Endothelial cell of umbilical vein (primary cell): ENCODE measurements at regions not wholly inside any gene's neighbourhood (a gene's known extent, or its start where the extent isn't known, plus 50 kb on each side); places are given as distances from the start of the nearest gene placed in this dataset.

ENCODE experiments used
- BruUV-seq: library from RNA; stranded (reverse); fragments of 400-500 nt; replicated peaks from 2 replicates; lab custom pipeline; 2021; lab: Mats Ljungman, UMichigan
- CTCF ChIA-PET: fragments of 300-600, 350-600 bp; sonication (Branson Sonifier 250); formaldehyde crosslinking; loops from one replicate; lab custom pipeline; 2021; ENCODE audit warnings: antibody characterized with exemption, inconsistent platforms; lab: Charles Lee
- POLR2A ChIA-PET: fragments of 300-600, 350-600 bp; sonication (Branson Sonifier 250); formaldehyde crosslinking; loops from one replicate; lab custom pipeline; 2021; ENCODE audit warnings: antibody characterized with exemption, inconsistent platforms; lab: Charles Lee
- DNase-seq: peaks from one replicate; pipeline ENCODE4 v3.0.0-alpha.2; 2011; ENCODE audit warnings: low read depth, low spot score
- FAIRE-seq: peaks from 2 replicates; lab custom pipeline; 2011; peaks lifted over from hg19 to GRCh38; lab: Jason Lieb, UNC
- H2AFZ ChIP-seq: 2 replicates; pipeline ENCODE4 v1.6.0; 2012; ENCODE audit warnings: low read depth, low read length, control low read depth, inconsistent platforms
- H3K27ac ChIP-seq: 2 replicates; pipeline ENCODE4 v1.5.1; 2011; ENCODE audit warnings: low read depth, mild to moderate bottlenecking, control low read depth, low read length, moderate library complexity; ENCODE audit not compliant: insufficient read depth
- H3K27me3 ChIP-seq, 2 experiments: 2 replicates each; pipeline versions ENCODE4 v1.6.0 to v1.6.1; 2011; ENCODE audit warnings: low read length in 2 of 2, mixed read lengths in 1 of 2; ENCODE audit not compliant: control insufficient read depth in 2 of 2, insufficient read depth in 2 of 2
- H3K36me3 ChIP-seq, 2 experiments: 2 replicates in 1 of 2; 3 replicates in 1 of 2; pipeline ENCODE4 v1.5.1; 2011; ENCODE audit warnings: low read length in 2 of 2, mild to moderate bottlenecking in 1 of 2, moderate library complexity in 1 of 2; ENCODE audit not compliant: control insufficient read depth in 2 of 2, insufficient read depth in 2 of 2; ENCODE audit errors: extremely low read depth in 1 of 2
- H3K4me1 ChIP-seq: 3 replicates; pipeline ENCODE4 v1.5.1; 2011; ENCODE audit warnings: mild to moderate bottlenecking, low read length; ENCODE audit not compliant: control insufficient read depth, insufficient read depth; ENCODE audit errors: extremely low read depth
- H3K4me2 ChIP-seq: 2 replicates; pipeline ENCODE4 v1.6.1; 2011; ENCODE audit warnings: low read length, control low read depth, mixed read lengths; ENCODE audit not compliant: insufficient read depth
- H3K4me3 ChIP-seq, 3 experiments: fragments of 200-600 bp in 1 of 3; sonication (generic), shearing (Covaris generic) in 1 of 3; replicated peaks in 1 of 3; 2 replicates each; pipeline ENCODE4 v1.5.1; 2011 to 2016; ENCODE audit warnings: control low read depth in 3 of 3, low read length in 3 of 3, mild to moderate bottlenecking in 2 of 3, inconsistent platforms in 1 of 3, low read depth in 1 of 3, moderate library complexity in 1 of 3; ENCODE audit not compliant: insufficient read depth in 1 of 3
- H3K79me2 ChIP-seq: 2 replicates; pipeline ENCODE4 v1.6.0; 2012; ENCODE audit warnings: low read length, inconsistent platforms; ENCODE audit not compliant: control insufficient read depth, insufficient read depth
- H3K9ac ChIP-seq: replicated peaks from 2 replicates; pipeline ENCODE3; 2011; ENCODE audit warnings: low read length, control low read depth; ENCODE audit not compliant: insufficient read depth; ENCODE audit errors: extremely low read depth
- H3K9me1 ChIP-seq: replicated peaks from 3 replicates; pipeline ENCODE4 v1.6.0; 2011; ENCODE audit warnings: mild to moderate bottlenecking, low read length; ENCODE audit not compliant: control insufficient read depth, insufficient read depth; ENCODE audit errors: extremely low read depth
- H3K9me3 ChIP-seq: replicated peaks from 2 replicates; pipeline ENCODE4 v1.5.1; 2012; ENCODE audit warnings: low read length, inconsistent platforms; ENCODE audit not compliant: control insufficient read depth, insufficient read depth
- H4K20me1 ChIP-seq: replicated peaks from 2 replicates; pipeline ENCODE3; 2011; ENCODE audit warnings: mild to moderate bottlenecking, low read length; ENCODE audit not compliant: control insufficient read depth, insufficient read depth; ENCODE audit errors: extremely low read depth
- EZH2 ChIP-seq: IDR thresholded peaks from 2 replicates; pipeline ENCODE4 v1.6.1; 2012; ENCODE audit warnings: borderline replicate concordance, low read depth, mild to moderate bottlenecking, moderate library complexity, low read length, inconsistent platforms; ENCODE audit not compliant: severe bottlenecking
- FOS ChIP-seq: IDR thresholded peaks from 2 replicates; pipeline ENCODE4 v1.6.1; 2011; ENCODE audit warnings: mild to moderate bottlenecking, low read length, moderate library complexity, borderline replicate concordance; ENCODE audit not compliant: insufficient read depth
- GATA2 ChIP-seq: IDR thresholded peaks from 2 replicates; pipeline ENCODE4 v1.7.0; 2011; ENCODE audit warnings: low read depth, mild to moderate bottlenecking, moderate library complexity, mixed read lengths, low read length; ENCODE audit not compliant: insufficient read length, insufficient read depth
- JUN ChIP-seq: IDR thresholded peaks from 2 replicates; pipeline ENCODE4 v1.6.1; 2011; ENCODE audit warnings: borderline replicate concordance, low read depth; ENCODE audit not compliant: insufficient read length, insufficient read depth
- MYC ChIP-seq: IDR thresholded peaks from one replicate; pipeline ENCODE4 v1.6.1; 2011; ENCODE audit warnings: mild to moderate bottlenecking, low read depth, low read length
- POLR2A ChIP-seq: IDR thresholded peaks from 2 replicates; pipeline ENCODE4 v1.6.1; 2012; ENCODE audit warnings: low read depth, mild to moderate bottlenecking, control low read depth, low read length
- POLR2AphosphoS5 ChIP-seq: IDR thresholded peaks from 2 replicates; pipeline ENCODE4 v1.6.1; 2012; ENCODE audit warnings: low read depth, mild to moderate bottlenecking, control low read depth, low read length, moderate library complexity; ENCODE audit not compliant: insufficient read depth
- dilution Hi-C: fragments of 300-500 bp; cut with MboI; formaldehyde crosslinking; loops from one replicate; pipeline ENCODE4 v1.15.0; 2019; ENCODE audit warnings: low sequenced_read_pairs; ENCODE audit not compliant: extremely low pct_ligation_motif_present
- intact Hi-C: fragments of 100-400 bp; cut with micrococcal nuclease; formaldehyde crosslinking; loops from one replicate; pipeline ENCODE4 v1.10.0; 2022
- TF ChIP-seq, protein P1 (sequence below), 2 donors: IDR thresholded peaks; 1 replicate in 1 of 2; 2 replicates in 1 of 2; pipeline ENCODE4 v1.5.1; 2011; ENCODE audit warnings: low read length in 2 of 2, mild to moderate bottlenecking in 2 of 2, moderate library complexity in 2 of 2, control low read depth in 1 of 2, inconsistent platforms in 1 of 2, low read depth in 1 of 2; ENCODE audit not compliant: insufficient read depth in 1 of 2; ENCODE audit errors: extremely low read depth in 1 of 2
- TF ChIP-seq, protein P2 (sequence below): IDR thresholded peaks from 2 replicates; pipeline ENCODE4 v1.6.1; 2011; ENCODE audit not compliant: insufficient read depth, insufficient read length

DNA sequence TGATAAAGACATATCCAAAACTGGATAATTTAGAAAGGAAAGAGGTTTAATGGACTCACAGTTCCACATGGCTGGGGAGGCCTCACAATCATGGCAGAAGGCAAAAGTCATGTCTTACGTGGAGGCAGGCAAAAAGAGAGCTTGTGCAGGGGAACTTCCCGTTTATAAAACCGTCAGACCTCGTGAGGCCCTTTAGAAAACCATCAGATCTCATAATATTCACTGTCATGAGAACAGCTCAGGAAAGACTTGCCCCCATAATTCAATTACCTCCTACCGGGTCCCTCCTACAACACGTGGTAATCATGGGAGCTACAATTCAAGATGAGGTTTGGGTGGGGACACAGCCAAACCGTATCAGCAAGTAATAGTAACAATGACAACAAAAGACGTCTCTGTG is 88.2 kb upstream of the SLC25A33 start:
- dilution Hi-C loops, result no loop called here

More for the DNA sequence above, 88.2 kb upstream of the SLC25A33 start:
- FAIRE-seq, result no peak
- no peak for DNase-seq
- H2AFZ ChIP-seq, result no peak overlapping the region
- no peaks in the 10 kb centered on the region for H3K27me3 ChIP-seq
- H3K9me3 ChIP-seq, result no peaks in the 10 kb centered on the region
- TF ChIP-seq, protein P1, sequence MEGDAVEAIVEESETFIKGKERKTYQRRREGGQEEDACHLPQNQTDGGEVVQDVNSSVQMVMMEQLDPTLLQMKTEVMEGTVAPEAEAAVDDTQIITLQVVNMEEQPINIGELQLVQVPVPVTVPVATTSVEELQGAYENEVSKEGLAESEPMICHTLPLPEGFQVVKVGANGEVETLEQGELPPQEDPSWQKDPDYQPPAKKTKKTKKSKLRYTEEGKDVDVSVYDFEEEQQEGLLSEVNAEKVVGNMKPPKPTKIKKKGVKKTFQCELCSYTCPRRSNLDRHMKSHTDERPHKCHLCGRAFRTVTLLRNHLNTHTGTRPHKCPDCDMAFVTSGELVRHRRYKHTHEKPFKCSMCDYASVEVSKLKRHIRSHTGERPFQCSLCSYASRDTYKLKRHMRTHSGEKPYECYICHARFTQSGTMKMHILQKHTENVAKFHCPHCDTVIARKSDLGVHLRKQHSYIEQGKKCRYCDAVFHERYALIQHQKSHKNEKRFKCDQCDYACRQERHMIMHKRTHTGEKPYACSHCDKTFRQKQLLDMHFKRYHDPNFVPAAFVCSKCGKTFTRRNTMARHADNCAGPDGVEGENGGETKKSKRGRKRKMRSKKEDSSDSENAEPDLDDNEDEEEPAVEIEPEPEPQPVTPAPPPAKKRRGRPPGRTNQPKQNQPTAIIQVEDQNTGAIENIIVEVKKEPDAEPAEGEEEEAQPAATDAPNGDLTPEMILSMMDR (IDR thresholded peaks at IDR 0.05; ENCODE audit: extremely low read depth in 1 of 2, insufficient read depth in 1 of 2, low read depth in 1 of 2, low read length in 2 of 2), result no peak
- TF ChIP-seq GATA2 (no peak), FOS (no peak), EZH2 (no peak), JUN (no peak), POLR2AphosphoS5 (no peak), MYC (no peak), POLR2A (no peak)
- TF ChIP-seq, protein P2, sequence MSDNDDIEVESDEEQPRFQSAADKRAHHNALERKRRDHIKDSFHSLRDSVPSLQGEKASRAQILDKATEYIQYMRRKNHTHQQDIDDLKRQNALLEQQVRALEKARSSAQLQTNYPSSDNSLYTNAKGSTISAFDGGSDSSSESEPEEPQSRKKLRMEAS, result no peak
- H4K20me1 ChIP-seq, result no peaks in the 10 kb centered on the region
- H3K4me1 ChIP-seq, result peaks cover 4% of the 10 kb centered on the region
- no peaks in the 10 kb centered on the region for H3K9me1 ChIP-seq
- no peak overlapping the region for H3K9ac ChIP-seq
- ChIA-PET CTCF (interaction anchor here (1.2 to 4.8 kb wide), 2 partner anchors 159 to 161 kb away, joined by 3 to 35 read pairs; no protein-coding TSS in a partner anchor), POLR2A (no interaction called here)
- H3K4me2 ChIP-seq, result no peak overlapping the region
- no peaks in the 10 kb centered on the region for H3K36me3 ChIP-seq
- H3K27ac ChIP-seq, result no peak overlapping the region
- BruUV-seq, result no TSS peak
- intact Hi-C loops, result no loop called here
- H3K79me2 ChIP-seq, result no peaks in the 10 kb centered on the region
- no peak overlapping the region for H3K4me3 ChIP-seq
